ENCODE measurements at regions not wholly inside any gene's neighbourhood (a gene's known extent, or its start where the extent isn't known, plus 50 kb on each side); places are given as distances from the start of the nearest gene placed in this dataset.

- in situ Hi-C loops (cut with MboI; ENCODE audit: low sequenced_read_pairs, unreplicated experiment): no loop called here
- no peak for DNase-seq (ENCODE audit: low spot score)
- TF ChIP-seq, protein P1, sequence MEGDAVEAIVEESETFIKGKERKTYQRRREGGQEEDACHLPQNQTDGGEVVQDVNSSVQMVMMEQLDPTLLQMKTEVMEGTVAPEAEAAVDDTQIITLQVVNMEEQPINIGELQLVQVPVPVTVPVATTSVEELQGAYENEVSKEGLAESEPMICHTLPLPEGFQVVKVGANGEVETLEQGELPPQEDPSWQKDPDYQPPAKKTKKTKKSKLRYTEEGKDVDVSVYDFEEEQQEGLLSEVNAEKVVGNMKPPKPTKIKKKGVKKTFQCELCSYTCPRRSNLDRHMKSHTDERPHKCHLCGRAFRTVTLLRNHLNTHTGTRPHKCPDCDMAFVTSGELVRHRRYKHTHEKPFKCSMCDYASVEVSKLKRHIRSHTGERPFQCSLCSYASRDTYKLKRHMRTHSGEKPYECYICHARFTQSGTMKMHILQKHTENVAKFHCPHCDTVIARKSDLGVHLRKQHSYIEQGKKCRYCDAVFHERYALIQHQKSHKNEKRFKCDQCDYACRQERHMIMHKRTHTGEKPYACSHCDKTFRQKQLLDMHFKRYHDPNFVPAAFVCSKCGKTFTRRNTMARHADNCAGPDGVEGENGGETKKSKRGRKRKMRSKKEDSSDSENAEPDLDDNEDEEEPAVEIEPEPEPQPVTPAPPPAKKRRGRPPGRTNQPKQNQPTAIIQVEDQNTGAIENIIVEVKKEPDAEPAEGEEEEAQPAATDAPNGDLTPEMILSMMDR (IDR thresholded peaks at IDR 0.05; ENCODE audit: borderline replicate concordance, control extremely low read depth, extremely low read depth, insufficient read depth, missing control alignments): no peak
Observed at GRCh38 chr10:52627279-52627678, 145.3 kb downstream of the MBL2 start.

DNA sequence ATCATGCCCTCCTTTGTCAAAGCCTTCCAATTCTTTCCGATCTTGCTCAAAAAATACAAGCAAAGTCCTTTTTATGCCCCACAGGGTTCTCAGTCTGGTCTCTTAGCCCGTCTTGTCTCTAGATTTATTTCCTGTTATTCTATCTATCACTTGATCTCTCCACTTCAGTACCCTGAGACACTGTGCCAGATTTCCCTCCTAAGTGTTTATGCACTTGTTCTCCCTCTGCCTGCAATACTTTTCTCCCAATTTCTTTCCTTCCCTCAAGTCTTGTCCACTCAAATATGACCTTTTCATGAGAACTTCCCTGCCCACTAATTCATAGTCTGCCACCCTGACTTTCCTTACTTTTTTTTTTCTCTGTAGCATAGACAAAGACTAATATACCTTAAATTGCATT lies 141.4 kb downstream of the MBL2 start:
- in situ Hi-C loops (cut with MboI; ENCODE audit: low sequenced_read_pairs, unreplicated experiment): no loop called here
- TF ChIP-seq, protein P1 (IDR thresholded peaks at IDR 0.05; ENCODE audit: borderline replicate concordance, control extremely low read depth, extremely low read depth, insufficient read depth, missing control alignments): no peak
- no peak for DNase-seq (ENCODE audit: low spot score)

DNA sequence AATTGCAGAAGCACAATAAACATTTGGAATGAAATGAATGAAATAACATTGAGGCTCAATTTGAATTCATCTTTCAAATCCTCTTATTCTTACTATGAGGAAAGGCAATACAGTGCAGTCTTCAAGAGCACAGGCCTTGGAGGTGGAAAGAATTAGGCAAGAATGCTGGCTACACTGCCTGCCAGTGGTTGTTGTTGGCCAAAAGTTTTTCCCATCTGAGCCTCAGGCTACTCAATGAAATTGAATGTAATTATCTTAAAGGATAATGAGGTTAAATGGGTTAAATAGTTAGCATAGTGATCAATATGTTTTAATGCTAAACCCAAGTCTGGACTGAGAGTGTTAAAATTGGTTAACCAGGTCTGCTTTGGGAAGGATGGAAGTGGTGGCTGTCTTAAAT lies 140.9 kb downstream of the MBL2 start:
- no peak for DNase-seq (ENCODE audit: low spot score)
- in situ Hi-C loops (cut with MboI; ENCODE audit: low sequenced_read_pairs, unreplicated experiment): no loop called here
- TF ChIP-seq, protein P1 (IDR thresholded peaks at IDR 0.05; ENCODE audit: borderline replicate concordance, control extremely low read depth, extremely low read depth, insufficient read depth, missing control alignments): no peak

DNA sequence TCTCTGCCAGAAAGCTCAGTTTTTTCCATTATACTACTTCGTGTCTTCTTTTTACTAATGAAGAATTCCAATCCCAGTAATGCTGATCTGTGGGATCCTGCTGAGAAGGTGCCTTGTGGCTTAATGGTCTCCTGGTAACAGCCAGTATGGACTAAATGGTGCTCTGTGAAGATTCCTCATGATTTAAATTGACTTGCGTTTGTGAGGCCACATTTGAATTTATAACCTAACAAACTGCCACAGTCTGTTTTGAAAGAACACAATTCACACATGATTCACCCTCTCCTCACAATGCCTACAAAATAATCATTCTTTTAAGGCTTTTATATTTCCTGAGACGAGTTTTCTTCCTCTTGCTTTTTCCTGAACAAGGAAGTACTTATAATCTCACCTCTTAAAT lies 140.0 kb downstream of the MBL2 start:
- TF ChIP-seq, protein P1 (IDR thresholded peaks at IDR 0.05; ENCODE audit: borderline replicate concordance, control extremely low read depth, extremely low read depth, insufficient read depth, missing control alignments): no peak
- in situ Hi-C loops (cut with MboI; ENCODE audit: low sequenced_read_pairs, unreplicated experiment): no loop called here
- no peak for DNase-seq (ENCODE audit: low spot score)

DNA sequence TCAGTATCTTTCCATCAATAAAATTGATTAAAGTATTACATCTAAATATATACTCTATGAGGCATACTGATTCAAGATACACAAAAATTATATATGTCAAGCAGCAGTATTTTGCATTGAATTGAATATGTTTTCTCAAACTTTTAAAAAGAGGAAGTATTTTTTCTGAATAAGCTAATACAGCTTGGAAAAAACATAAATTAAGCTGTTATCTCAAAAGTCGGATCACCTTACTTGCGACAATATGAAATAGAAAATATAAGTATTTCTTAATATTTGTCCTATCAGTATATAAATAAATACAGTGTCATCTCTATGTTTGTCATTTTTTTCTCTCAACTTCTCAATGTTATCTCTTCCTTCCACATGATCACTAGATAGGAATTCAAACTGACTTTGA lies 139.3 kb downstream of the MBL2 start:
- no peak for DNase-seq (ENCODE audit: low spot score)
- in situ Hi-C loops (cut with MboI; ENCODE audit: low sequenced_read_pairs, unreplicated experiment): no loop called here
- TF ChIP-seq, protein P1 (IDR thresholded peaks at IDR 0.05; ENCODE audit: borderline replicate concordance, control extremely low read depth, extremely low read depth, insufficient read depth, missing control alignments): no peak

DNA sequence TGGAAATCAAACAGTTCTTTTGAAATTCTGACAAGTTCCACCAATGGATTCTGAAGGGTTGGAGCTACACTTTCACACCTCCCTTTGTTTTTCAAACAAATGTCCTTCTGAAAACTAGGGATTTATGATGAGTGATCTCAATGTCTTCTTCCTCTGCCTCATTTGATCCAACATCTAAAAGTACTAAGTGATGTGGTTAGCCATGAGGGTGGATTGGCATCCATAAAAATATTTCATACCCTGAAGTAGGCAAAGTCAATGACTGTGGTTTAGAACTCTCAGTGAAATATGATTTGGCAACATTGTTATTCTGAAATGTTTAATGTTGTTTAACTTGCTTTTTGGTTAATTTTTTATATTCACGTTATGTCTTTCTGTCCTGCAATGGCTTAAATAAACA lies 136.9 kb downstream of the MBL2 start:
- DNase-seq (ENCODE audit: low spot score): no peak
- in situ Hi-C loops (cut with MboI; ENCODE audit: low sequenced_read_pairs, unreplicated experiment): no loop called here
- TF ChIP-seq, protein P1 (IDR thresholded peaks at IDR 0.05; ENCODE audit: borderline replicate concordance, control extremely low read depth, extremely low read depth, insufficient read depth, missing control alignments): no peak

- TF ChIP-seq, protein P1 (IDR thresholded peaks at IDR 0.05; ENCODE audit: borderline replicate concordance, control extremely low read depth, extremely low read depth, insufficient read depth, missing control alignments): no peak
- in situ Hi-C loops (cut with MboI; ENCODE audit: low sequenced_read_pairs, unreplicated experiment): no loop called here
Observed at GRCh38 chr10:52636874-52637273, 135.7 kb downstream of the MBL2 start.

More at GRCh38 chr10:52636874-52637273, 135.7 kb downstream of the MBL2 start:
- no peak for DNase-seq (ENCODE audit: low spot score)
